ENCODE measurements at regions not wholly inside any gene's neighbourhood (a gene's known extent, or its start where the extent isn't known, plus 50 kb on each side); places are given as distances from the start of the nearest gene placed in this dataset.

- Histone ChIP-seq H3K9ac (no peak overlapping the region), H3K36me3 (no peaks in the 10 kb centered on the region), H3K27ac (no peak overlapping the region), H3K79me2 (ENCODE audit: low read depth) (no peaks in the 10 kb centered on the region), H4K20me1 (ENCODE audit: low read depth) (no peaks in the 10 kb centered on the region), H3F3A (ENCODE audit: low read depth) (peaks cover 4% of the 10 kb centered on the region), H2AFZ (replicated peaks) (no peak overlapping the region), H3K4me1 (peaks cover 13% of the 10 kb centered on the region), H3K27me3 (no peaks in the 10 kb centered on the region), H3K9me3 (ENCODE audit: low read depth) (no peaks in the 10 kb centered on the region), H3K4me3 (no peak overlapping the region), H3K4me2 (no peak overlapping the region)
- Mint-ChIP-seq H3K27ac (no peak overlapping the region), H3K27me3 (ENCODE audit: insufficient read depth, low read depth) (no peaks in the 10 kb centered on the region), H3K36me3 (no peaks in the 10 kb centered on the region), H3K4me3 (no peak overlapping the region), H3K9me3 (no peaks in the 10 kb centered on the region), H3K4me1 (peaks cover 3% of the 10 kb centered on the region)
- no peak for DNase-seq (ENCODE audit: low spot score)
- TF ChIP-seq EZH2phosphoT487 (IDR thresholded peaks at IDR 0.05) = no peak
- no peak for TF ChIP-seq EZH2 (IDR thresholded peaks at IDR 0.05)
- TF ChIP-seq CTCF (IDR thresholded peaks at IDR 0.05) = no peak
Observed at GRCh38 chr6:47161176-47161687, 119.1 kb upstream of the ADGRF1 start.

- Mint-ChIP-seq H3K27ac (no peak overlapping the region), H3K4me3 (no peak overlapping the region), H3K36me3 (no peaks in the 10 kb centered on the region), H3K27me3 (ENCODE audit: insufficient read depth, low read depth) (no peaks in the 10 kb centered on the region), H3K9me3 (no peaks in the 10 kb centered on the region), H3K4me1 (peaks cover 5% of the 10 kb centered on the region)
- no peak overlapping the region for H3K4me2 ChIP-seq
- H2AFZ ChIP-seq (replicated peaks) = no peak overlapping the region
- H3K27ac ChIP-seq = no peak overlapping the region
- DNase-seq (ENCODE audit: low spot score) = no peak
- H3F3A ChIP-seq (ENCODE audit: low read depth) = peaks cover 9% of the 10 kb centered on the region
- no peaks in the 10 kb centered on the region for H3K79me2 ChIP-seq (ENCODE audit: low read depth)
- TF ChIP-seq CTCF (IDR thresholded peaks at IDR 0.05) (no peak), EZH2 (IDR thresholded peaks at IDR 0.05) (no peak), EZH2phosphoT487 (IDR thresholded peaks at IDR 0.05) (no peak)
- no peaks in the 10 kb centered on the region for H3K36me3 ChIP-seq
- no peaks in the 10 kb centered on the region for H4K20me1 ChIP-seq (ENCODE audit: low read depth)
- no peak overlapping the region for H3K4me3 ChIP-seq
- peaks cover 18% of the 10 kb centered on the region for H3K4me1 ChIP-seq
- H3K9ac ChIP-seq = no peak overlapping the region
- no peaks in the 10 kb centered on the region for H3K9me3 ChIP-seq (ENCODE audit: low read depth)
- no peaks in the 10 kb centered on the region for H3K27me3 ChIP-seq
Observed at GRCh38 chr6:47160702-47161101, 118.6 kb upstream of the ADGRF1 start.

- H3K9me3 Mint-ChIP-seq = no peaks in the 10 kb centered on the region
- TF ChIP-seq EZH2 (IDR thresholded peaks at IDR 0.05) (no peak), EZH2phosphoT487 (IDR thresholded peaks at IDR 0.05) (no peak), CTCF (IDR thresholded peaks at IDR 0.05) (no peak)
- H3F3A ChIP-seq (ENCODE audit: low read depth) = peaks cover 12% of the 10 kb centered on the region
- H4K20me1 ChIP-seq (ENCODE audit: low read depth) = no peaks in the 10 kb centered on the region
- H3K27me3 ChIP-seq = no peaks in the 10 kb centered on the region
- no peak overlapping the region for H2AFZ ChIP-seq (replicated peaks)
- H3K36me3 ChIP-seq = no peaks in the 10 kb centered on the region
- no peaks in the 10 kb centered on the region for H3K27me3 Mint-ChIP-seq (ENCODE audit: insufficient read depth, low read depth)
- no peaks in the 10 kb centered on the region for H3K79me2 ChIP-seq (ENCODE audit: low read depth)
- peaks cover 5% of the 10 kb centered on the region for H3K4me1 Mint-ChIP-seq
- H3K27ac Mint-ChIP-seq = no peak overlapping the region
- no peaks in the 10 kb centered on the region for H3K9me3 ChIP-seq (ENCODE audit: low read depth)
- no peak overlapping the region for H3K4me3 Mint-ChIP-seq
- peaks cover 19% of the 10 kb centered on the region for H3K4me1 ChIP-seq
- H3K36me3 Mint-ChIP-seq = no peaks in the 10 kb centered on the region
- no peak overlapping the region for H3K27ac ChIP-seq
- no peak overlapping the region for H3K4me2 ChIP-seq
- no peak overlapping the region for H3K4me3 ChIP-seq
- H3K9ac ChIP-seq = no peak overlapping the region
- DNase-seq (ENCODE audit: low spot score) = no peak
Observed at GRCh38 chr6:47159763-47160162, 117.6 kb upstream of the ADGRF1 start.

Measured in neural progenitor cell (in vitro differentiated cells).